Epithelial cell of esophagus (primary cell): ENCODE measurements at regions not wholly inside any gene's neighbourhood (a gene's known extent, or its start where the extent isn't known, plus 50 kb on each side); places are given as distances from the start of the nearest gene placed in this dataset.

ENCODE experiments used
- DNase-seq: peaks from one replicate; pipeline ENCODE4 v3.0.0; 2010; ENCODE audit warnings: low read depth
- H3K4me3 ChIP-seq: 2 replicates; pipeline ENCODE4 v1.5.1; 2011; ENCODE audit warnings: mild to moderate bottlenecking, low read length, control low read depth
- CTCF ChIP-seq: IDR thresholded peaks from 2 replicates; pipeline ENCODE4 v1.5.1; 2011; ENCODE audit warnings: low read depth, mild to moderate bottlenecking, low read length, control low read depth, inconsistent platforms; ENCODE audit not compliant: insufficient read depth; ENCODE audit errors: missing control alignments

GRCh38 chr10:118161461-118162246, 114.9 kb upstream of the RAB11FIP2 start:
- no peak overlapping the region for H3K4me3 ChIP-seq
- no peak for TF ChIP-seq CTCF
- no peak for DNase-seq

GRCh38 chr10:118153287-118153686, 106.5 kb upstream of the RAB11FIP2 start:
- no peak for TF ChIP-seq CTCF
- H3K4me3 ChIP-seq: no peak overlapping the region
- DNase-seq: no peak

GRCh38 chr10:118151461-118151860, 104.7 kb upstream of the RAB11FIP2 start:
- H3K4me3 ChIP-seq: no peak overlapping the region
- TF ChIP-seq CTCF: no peak
- DNase-seq: no peak

DNA sequence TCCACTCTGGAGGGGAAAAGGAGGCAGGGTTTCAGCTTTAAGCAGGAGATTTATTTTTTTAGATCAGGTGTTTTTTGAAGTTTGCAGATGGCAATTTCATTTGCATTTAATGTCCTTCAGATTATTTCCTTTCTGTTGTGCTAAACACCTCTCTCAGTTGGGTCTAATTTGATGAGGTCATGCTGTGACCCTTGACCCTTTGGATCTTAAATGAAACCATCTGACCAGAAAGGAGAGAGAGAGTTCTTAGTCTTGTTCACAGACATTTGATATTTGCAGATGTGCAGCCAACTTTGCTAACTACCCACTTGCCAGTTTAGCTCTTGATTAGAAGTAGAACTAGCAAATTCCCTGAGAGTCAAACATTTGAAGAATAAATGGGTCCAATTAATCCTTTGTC, 101.5 kb upstream of the RAB11FIP2 start:
- TF ChIP-seq CTCF: no peak
- no peak overlapping the region for H3K4me3 ChIP-seq
- no peak for DNase-seq

GRCh38 chr10:118145256-118145655, 98.5 kb upstream of the RAB11FIP2 start:
- DNase-seq: no peak
- TF ChIP-seq CTCF: no peak
- no peak overlapping the region for H3K4me3 ChIP-seq

DNA sequence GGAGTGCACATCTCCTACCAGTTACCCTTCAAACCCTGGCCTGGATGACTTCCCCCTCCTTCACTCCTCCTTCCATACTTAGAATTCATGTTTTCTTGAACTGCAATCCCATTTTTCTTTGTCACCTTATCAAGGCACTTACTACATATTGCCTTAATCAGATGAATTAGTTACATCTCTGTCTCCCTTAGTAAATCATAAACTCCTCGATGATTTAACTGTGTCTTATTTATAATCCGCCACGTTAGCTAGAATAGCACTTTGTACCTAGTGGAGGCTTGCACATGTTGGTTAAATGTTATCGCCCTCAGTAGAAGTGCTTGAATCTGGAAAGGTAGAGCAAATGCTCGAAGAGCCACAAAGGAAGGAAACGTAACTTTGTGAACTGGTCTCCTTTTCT, 94.7 kb upstream of the RAB11FIP2 start:
- no peak overlapping the region for H3K4me3 ChIP-seq
- TF ChIP-seq CTCF: no peak
- no peak for DNase-seq

DNA sequence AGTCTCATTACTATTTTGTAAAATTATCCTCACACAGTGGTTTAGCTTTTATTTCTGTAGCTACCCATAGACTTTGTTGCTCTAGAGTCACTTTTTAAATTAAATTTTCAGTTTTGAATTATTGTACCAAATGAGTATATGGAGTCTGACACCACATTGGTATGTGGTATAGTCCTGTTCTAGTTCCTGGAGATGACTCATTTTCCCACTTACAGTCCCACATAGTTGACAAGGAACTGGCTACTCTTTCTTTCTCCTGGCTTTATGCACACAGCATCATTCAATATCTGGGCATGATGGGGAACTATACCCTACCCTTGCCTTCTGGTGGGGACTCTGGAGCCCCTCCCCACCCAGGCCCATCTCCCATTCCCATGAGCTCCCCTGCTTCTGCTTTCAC, 92.6 kb upstream of the RAB11FIP2 start:
- H3K4me3 ChIP-seq: no peak overlapping the region
- TF ChIP-seq CTCF: no peak
- peak; percentile 61 for DNase-seq
